Epidermal melanocyte (primary cell): ENCODE measurements at regions not wholly inside any gene's neighbourhood (a gene's known extent, or its start where the extent isn't known, plus 50 kb on each side); places are given as distances from the start of the nearest gene placed in this dataset.
"Not testable (repeated sequence)": the region's sequence is repeated elsewhere in the genome, so short reads cannot be mapped to it uniquely, and the experiment has no call there.

ENCODE experiments used
- DNase-seq: peaks from one replicate; pipeline ENCODE4 v3.0.0; 2011; ENCODE audit warnings: low spot score; ENCODE audit not compliant: insufficient read length

DNA sequence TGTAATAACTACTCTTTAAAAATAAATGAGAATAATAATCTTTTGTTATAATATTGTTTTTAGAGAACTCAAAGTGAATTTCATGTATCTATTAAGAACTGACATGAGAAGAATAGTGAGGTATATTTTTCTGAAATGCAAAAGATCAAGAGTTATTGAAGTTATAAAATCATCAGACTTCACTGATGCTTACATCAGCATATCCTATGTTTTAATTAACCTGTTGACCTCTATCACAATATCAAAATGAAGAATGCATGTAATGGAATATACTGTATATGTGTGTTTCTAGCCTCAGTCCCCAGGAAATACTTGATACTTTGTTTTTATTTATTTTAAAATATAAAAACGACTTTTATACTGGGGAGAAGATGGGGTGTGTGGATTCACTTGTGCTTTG is 533.1 kb downstream of the KCTD16 start:
- no peak for DNase-seq

- DNase-seq, result no peak
These were observed 527.8 kb downstream of the KCTD16 start for GRCh38 chr5:144698484-144698883.

- no peak for DNase-seq
These were observed 527.2 kb downstream of the KCTD16 start for GRCh38 chr5:144697847-144698262.

GRCh38 chr5:144691936-144692335 is 521.3 kb downstream of the KCTD16 start:
- DNase-seq, result no peak

DNA sequence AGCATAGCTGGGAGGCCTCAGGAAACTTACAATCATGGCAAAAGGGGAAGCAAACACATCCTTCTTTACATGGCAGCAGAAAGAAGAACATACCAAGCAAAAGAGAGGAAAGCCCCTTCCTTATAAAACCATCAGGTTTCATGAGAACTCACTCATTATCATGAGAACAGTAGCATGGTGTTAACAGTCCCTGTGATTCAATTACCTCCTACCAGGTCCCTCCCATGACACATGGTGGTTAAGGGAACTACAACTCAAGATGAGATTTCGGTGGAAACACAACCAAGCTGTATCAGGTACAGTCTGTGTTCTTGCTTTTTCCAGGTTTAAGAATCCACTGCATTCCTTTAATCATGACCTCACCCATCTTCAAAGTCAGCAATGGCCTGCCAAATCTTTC is 514.2 kb downstream of the KCTD16 start:
- no peak for DNase-seq

DNA sequence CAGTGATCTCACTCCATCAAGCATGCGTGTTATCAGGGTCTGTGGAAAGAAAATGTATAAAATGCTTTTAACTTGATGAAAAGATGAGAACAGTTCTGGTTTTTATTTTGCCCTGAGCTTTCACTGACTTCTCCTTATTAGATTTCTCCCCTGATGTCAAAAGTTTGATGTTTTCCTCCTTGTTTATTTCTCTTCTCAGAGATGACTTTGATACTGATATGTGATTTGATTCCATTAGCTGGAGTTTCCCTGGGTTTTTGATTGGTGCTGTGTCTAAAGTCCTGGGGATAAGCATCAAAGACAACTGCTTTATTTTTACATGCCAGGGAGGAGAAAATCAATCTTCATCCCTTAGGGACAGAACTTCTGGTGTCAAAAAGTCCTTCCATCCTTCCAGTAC is 510.0 kb downstream of the KCTD16 start:
- DNase-seq, result no peak

GRCh38 chr5:144671066-144671465 is 500.4 kb downstream of the KCTD16 start:
- no peak for DNase-seq

GRCh38 chr5:144659634-144660227 is 489.1 kb downstream of the KCTD16 start:
- no peak for DNase-seq

DNA sequence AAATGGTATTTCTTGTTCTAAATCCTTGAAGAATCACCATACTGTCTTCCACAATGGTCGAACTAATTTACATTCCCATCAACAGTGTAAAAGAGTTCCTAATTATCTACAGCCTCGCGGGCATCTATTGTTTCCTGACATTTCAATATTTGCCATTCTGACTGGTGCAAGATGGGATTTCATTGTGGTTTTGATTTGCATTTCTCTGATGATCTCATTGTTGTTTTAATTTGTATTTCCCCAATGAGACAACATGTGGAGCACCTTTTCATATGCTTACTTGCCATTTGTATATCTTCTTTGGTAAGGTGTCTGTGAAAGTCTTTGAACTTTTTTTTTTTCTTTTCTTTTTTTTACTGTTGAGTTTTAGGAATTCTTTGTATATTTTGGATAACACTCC is 473.6 kb downstream of the KCTD16 start:
- no peak for DNase-seq

GRCh38 chr5:144638787-144639186 is 468.1 kb downstream of the KCTD16 start:
- no peak for DNase-seq

- DNase-seq, result no peak
These were observed 463.5 kb downstream of the KCTD16 start for GRCh38 chr5:144634138-144634537.

GRCh38 chr5:144598451-144599068 is 427.9 kb downstream of the KCTD16 start:
- DNase-seq, result no peak

GRCh38 chr5:144596517-144596916 is 425.8 kb downstream of the KCTD16 start:
- no peak for DNase-seq

DNA sequence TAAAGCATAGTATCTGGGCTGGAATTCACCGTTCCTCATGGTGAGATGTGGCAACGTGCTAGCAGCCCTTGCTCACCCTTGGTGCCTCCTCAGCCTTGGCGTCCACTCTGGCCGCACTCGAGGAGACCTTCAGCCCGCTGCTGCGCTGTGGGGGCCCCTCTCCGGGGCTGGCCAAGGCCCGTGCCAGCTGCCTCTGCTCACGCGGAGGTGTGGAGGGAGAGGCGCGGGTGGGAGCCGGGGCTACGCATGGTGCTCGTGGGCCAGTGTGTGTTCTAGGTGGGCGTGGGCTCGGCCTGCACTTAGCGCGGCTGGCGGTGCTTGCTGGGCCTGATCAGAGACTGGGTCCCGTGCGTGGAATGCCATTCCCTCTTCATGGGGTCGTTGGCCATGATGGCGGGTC is 424.2 kb downstream of the KCTD16 start:
- DNase-seq, result no peak

DNA sequence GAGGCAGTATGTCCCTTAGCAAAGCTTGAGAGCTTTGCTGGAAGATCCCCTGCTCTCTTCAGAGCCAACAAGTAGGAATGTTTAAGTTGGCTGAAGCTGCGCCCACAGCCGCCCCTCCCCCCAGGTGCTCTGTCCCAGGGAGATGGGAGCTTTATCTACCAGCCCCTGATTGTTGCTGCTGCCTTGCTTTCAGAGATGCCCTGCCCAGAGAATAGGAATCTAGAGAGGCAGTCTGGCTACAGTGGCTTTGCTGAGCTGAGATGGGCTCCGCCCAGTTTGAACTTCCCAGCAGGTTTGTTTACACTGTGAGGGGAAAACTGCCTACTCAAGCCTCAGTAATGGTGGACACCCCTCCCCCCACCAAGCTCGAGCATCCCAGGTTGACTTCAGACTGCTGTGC is 423.6 kb downstream of the KCTD16 start:
- not testable (repeated sequence) for DNase-seq

- DNase-seq, result no peak
These were observed 415.0 kb downstream of the KCTD16 start for GRCh38 chr5:144585681-144586080.

DNA sequence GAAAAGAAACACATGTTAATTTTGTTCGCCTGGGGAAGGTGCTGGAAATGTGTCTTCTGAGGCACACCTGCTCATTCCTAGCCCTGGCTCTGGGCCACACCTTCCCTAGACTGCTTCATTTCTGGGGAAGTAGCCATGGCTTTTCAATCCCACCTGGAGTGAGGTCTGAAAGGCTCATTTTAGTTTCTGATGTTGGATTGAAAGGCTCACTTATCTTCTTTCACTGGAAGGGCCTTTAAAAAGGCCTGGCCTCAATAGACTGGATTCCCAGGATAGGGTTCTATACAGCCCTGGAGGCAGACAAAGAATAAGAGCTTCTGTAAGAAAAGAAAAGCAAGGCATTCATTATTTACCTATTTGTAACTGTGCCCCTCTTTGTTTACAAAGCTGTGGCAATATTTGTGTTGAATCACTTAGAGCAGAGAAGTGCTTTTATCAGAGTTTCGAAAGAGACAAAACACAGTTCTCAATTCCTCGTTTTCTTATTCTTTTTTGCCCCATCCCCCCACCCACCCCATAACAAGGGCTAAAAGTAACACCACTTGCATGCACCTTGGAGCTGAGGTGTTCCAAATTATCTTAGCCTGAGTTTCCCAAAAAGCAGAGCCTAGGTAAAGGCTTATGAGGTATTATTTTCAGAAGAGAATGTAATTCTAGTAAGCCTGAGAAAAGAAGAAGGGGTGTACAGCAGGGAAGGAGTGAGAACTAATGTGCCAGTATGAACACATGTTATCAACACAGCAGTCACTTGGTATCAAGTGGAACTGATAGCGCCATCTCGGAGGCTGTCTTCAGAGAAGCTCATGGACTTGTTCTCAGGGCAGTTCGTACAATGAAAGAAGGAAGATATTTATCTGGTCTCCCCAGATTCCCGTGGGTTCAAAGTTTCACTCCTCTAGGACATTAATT is 413.1 kb downstream of the KCTD16 start:
- DNase-seq, result no peak

- DNase-seq, result no peak
These were observed 411.4 kb downstream of the KCTD16 start for GRCh38 chr5:144582066-144582465.

- no peak for DNase-seq
These were observed 410.4 kb downstream of the KCTD16 start for GRCh38 chr5:144581044-144581443.

- DNase-seq, result no peak
These were observed 407.0 kb downstream of the KCTD16 start for GRCh38 chr5:144577676-144578075.

GRCh38 chr5:144575736-144576135 is 405.1 kb downstream of the KCTD16 start:
- no peak for DNase-seq

DNA sequence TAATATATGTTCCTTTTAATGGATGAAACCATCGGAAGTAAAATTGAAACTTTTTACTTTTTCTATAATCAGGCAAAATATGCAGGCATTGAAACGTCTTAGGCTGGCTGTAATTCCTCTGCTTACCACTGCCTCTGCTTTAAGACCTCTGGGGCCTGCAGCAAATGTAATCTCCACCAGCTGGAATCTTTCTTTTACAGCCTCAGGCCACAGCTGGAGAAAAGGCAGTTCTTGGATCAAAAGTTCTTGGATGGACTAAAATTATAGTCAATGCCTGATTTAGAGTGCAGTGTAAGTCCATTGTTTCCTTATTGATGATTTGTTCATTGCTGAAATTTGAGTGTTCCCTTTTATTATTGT is 396.7 kb downstream of the KCTD16 start:
- DNase-seq, result no peak
